Lower leg skin (tissue), 3 donors: ENCODE measurements at regions not wholly inside any gene's neighbourhood (a gene's known extent, or its start where the extent isn't known, plus 50 kb on each side); places are given as distances from the start of the nearest gene placed in this dataset.

ENCODE experiments used
- POLR2A ChIP-seq, 2 donors: fragments of 450-650 bp; IDR thresholded peaks; one replicate each; pipeline ENCODE4 v1.6.1; 2016 to 2017; ENCODE audit warnings: antibody characterized with exemption in 2 of 2, mild to moderate bottlenecking in 1 of 2, moderate library complexity in 1 of 2
- TF ChIP-seq, protein P1 (sequence below), 3 donors: fragments of 450-650 bp; IDR thresholded peaks; one replicate each; pipeline ENCODE4 v1.5.1; 2016; ENCODE audit warnings: antibody characterized with exemption in 3 of 3, mild to moderate bottlenecking in 3 of 3, moderate library complexity in 2 of 3

DNA sequence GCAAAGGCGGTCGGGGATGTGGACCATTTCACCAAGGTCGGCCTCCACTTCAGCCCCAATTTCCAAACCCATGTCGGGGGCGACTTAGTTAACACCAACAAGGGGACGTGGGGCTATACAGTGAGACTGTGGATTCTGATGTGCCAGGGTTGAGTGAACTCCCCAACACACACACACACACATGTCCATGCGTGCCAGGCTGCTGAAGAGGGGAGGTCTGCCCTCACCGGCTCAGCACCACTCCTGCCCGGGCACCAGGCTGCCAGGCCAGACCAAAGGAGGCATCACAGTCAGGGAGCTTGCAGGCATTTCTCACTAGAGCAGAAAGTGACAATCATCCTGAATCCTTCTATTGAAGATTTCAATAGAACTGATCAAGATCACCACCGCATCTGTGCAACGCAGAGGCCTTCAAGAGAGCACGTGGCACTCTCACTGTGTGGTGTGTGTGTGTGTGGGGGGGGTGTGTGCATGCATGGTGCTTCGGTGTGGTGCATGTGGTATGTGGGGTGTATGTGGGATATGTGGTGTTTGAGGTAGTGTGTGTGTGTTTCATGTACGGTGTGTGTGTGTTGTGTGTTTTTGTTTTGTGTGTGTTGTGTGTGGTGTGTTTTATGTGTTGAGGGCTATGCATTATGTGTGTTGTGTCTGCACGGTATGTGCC lies 403.5 kb upstream of the RNF32 start:
- TF ChIP-seq, protein P1, sequence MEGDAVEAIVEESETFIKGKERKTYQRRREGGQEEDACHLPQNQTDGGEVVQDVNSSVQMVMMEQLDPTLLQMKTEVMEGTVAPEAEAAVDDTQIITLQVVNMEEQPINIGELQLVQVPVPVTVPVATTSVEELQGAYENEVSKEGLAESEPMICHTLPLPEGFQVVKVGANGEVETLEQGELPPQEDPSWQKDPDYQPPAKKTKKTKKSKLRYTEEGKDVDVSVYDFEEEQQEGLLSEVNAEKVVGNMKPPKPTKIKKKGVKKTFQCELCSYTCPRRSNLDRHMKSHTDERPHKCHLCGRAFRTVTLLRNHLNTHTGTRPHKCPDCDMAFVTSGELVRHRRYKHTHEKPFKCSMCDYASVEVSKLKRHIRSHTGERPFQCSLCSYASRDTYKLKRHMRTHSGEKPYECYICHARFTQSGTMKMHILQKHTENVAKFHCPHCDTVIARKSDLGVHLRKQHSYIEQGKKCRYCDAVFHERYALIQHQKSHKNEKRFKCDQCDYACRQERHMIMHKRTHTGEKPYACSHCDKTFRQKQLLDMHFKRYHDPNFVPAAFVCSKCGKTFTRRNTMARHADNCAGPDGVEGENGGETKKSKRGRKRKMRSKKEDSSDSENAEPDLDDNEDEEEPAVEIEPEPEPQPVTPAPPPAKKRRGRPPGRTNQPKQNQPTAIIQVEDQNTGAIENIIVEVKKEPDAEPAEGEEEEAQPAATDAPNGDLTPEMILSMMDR (IDR thresholded peaks at IDR 0.05): no peak
- TF ChIP-seq POLR2A (IDR thresholded peaks at IDR 0.05): no peak
